ENCODE measurements at regions not wholly inside any gene's neighbourhood (a gene's known extent, or its start where the extent isn't known, plus 50 kb on each side); places are given as distances from the start of the nearest gene placed in this dataset.

- no peaks in the 10 kb centered on the region for H3K9me3 ChIP-seq
- no peaks in the 10 kb centered on the region for H3K4me1 ChIP-seq
- no peak for DNase-seq
- no peaks in the 10 kb centered on the region for H3K27me3 ChIP-seq
- no peak overlapping the region for H3K27ac ChIP-seq
- TF ChIP-seq CTCF (IDR thresholded peaks at IDR 0.05) (no peak), POLR2A (IDR thresholded peaks at IDR 0.05) (no peak)
- H3K36me3 ChIP-seq: no peaks in the 10 kb centered on the region
- no peak overlapping the region for H3K4me3 ChIP-seq
Measured at GRCh38 chrX:137352101-137352660, 213.7 kb upstream of the ZIC3 start.

GRCh38 chrX:137342969-137343368 lies 223.0 kb upstream of the ZIC3 start:
- no peak for DNase-seq
- TF ChIP-seq CTCF (IDR thresholded peaks at IDR 0.05): no peak
- no peak for TF ChIP-seq POLR2A (IDR thresholded peaks at IDR 0.05)
- no peaks in the 10 kb centered on the region for H3K4me1 ChIP-seq
- no peak overlapping the region for H3K27ac ChIP-seq
- H3K4me3 ChIP-seq: no peak overlapping the region
- no peaks in the 10 kb centered on the region for H3K27me3 ChIP-seq
- no peaks in the 10 kb centered on the region for H3K9me3 ChIP-seq
- no peaks in the 10 kb centered on the region for H3K36me3 ChIP-seq

GRCh38 chrX:137313627-137314026 lies 252.3 kb upstream of the ZIC3 start:
- no peak for TF ChIP-seq CTCF (IDR thresholded peaks at IDR 0.05)
- TF ChIP-seq POLR2A (IDR thresholded peaks at IDR 0.05): no peak
- Histone ChIP-seq H3K4me3 (no peak overlapping the region), H3K4me1 (no peaks in the 10 kb centered on the region), H3K27me3 (no peaks in the 10 kb centered on the region), H3K9me3 (no peaks in the 10 kb centered on the region), H3K27ac (no peak overlapping the region), H3K36me3 (no peaks in the 10 kb centered on the region)
- no peak for DNase-seq

- Histone ChIP-seq H3K4me1 (no peaks in the 10 kb centered on the region), H3K9me3 (no peaks in the 10 kb centered on the region), H3K27me3 (no peaks in the 10 kb centered on the region), H3K27ac (no peak overlapping the region), H3K4me3 (no peak overlapping the region), H3K36me3 (no peaks in the 10 kb centered on the region)
- no peak for DNase-seq
- TF ChIP-seq POLR2A (IDR thresholded peaks at IDR 0.05) (no peak), CTCF (IDR thresholded peaks at IDR 0.05) (no peak)
Measured at GRCh38 chrX:137305404-137305803, 260.5 kb upstream of the ZIC3 start.

GRCh38 chrX:137297167-137297566 lies 263.4 kb upstream of the GPR101 start:
- no peak for DNase-seq
- Histone ChIP-seq H3K27me3 (no peaks in the 10 kb centered on the region), H3K4me3 (no peak overlapping the region), H3K9me3 (no peaks in the 10 kb centered on the region), H3K4me1 (no peaks in the 10 kb centered on the region), H3K36me3 (no peaks in the 10 kb centered on the region), H3K27ac (no peak overlapping the region)
- no peak for TF ChIP-seq POLR2A (IDR thresholded peaks at IDR 0.05)
- TF ChIP-seq CTCF (IDR thresholded peaks at IDR 0.05): no peak

GRCh38 chrX:137290011-137290410 lies 256.2 kb upstream of the GPR101 start:
- no peak for DNase-seq
- Histone ChIP-seq H3K27ac (no peak overlapping the region), H3K36me3 (no peaks in the 10 kb centered on the region), H3K4me1 (no peaks in the 10 kb centered on the region), H3K27me3 (no peaks in the 10 kb centered on the region), H3K9me3 (no peaks in the 10 kb centered on the region), H3K4me3 (no peak overlapping the region)
- TF ChIP-seq CTCF (IDR thresholded peaks at IDR 0.05) (no peak), POLR2A (IDR thresholded peaks at IDR 0.05) (no peak)

All from Peyer's patch (tissue), 4 donors.